LNCaP clone FGC (cell line): ENCODE measurements at regions not wholly inside any gene's neighbourhood (a gene's known extent, or its start where the extent isn't known, plus 50 kb on each side); places are given as distances from the start of the nearest gene placed in this dataset.
A peak's percentile ranks its signal among the peaks of the same experiment; 100 is the strongest.

ENCODE experiments used
- DNase-seq: peaks from one replicate; pipeline ENCODE4 v3.0.0-alpha.2; 2011; ENCODE audit warnings: low read depth
- H3K4me3 ChIP-seq: 2 replicates; pipeline ENCODE4 v1.5.1; 2011; ENCODE audit warnings: mild to moderate bottlenecking, low read depth, low read length, control low read depth
- CTCF ChIP-seq: IDR thresholded peaks from 2 replicates; pipeline ENCODE4 v1.5.1; 2012; ENCODE audit warnings: mild to moderate bottlenecking; ENCODE audit not compliant: control insufficient read depth, insufficient read depth; ENCODE audit errors: extremely low read depth

DNA sequence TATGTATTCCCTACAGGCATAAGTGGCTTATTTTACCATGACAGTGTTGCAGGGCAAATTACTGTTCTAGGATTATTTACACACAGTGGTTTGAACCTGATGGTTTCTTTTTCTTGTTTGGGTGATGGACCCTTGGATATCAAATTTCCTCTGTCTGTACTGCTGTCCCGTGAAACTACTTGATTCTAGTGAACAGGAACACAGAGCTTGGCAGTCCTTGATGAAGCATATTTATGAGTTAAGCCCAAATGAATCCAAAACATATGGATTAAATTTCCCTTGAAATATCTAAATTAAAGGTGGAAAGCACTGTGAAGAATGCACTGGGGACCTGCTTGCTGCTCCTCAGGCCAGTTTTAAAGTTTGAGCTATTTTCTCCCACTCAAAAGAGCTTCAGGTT, 635.3 kb downstream of the INHBA start:
- H3K4me3 ChIP-seq, result no peak overlapping the region
- TF ChIP-seq CTCF, result no peak
- DNase-seq, result no peak

- H3K4me3 ChIP-seq, result no peak overlapping the region
- DNase-seq, result peak; percentile 25
- TF ChIP-seq CTCF, result no peak
These were observed 637.2 kb downstream of the INHBA start for GRCh38 chr7:41065663-41066062.

GRCh38 chr7:41063116-41063515, 639.8 kb downstream of the INHBA start:
- DNase-seq, result no peak
- TF ChIP-seq CTCF, result no peak

GRCh38 chr7:41060796-41061195, 642.1 kb downstream of the INHBA start:
- H3K4me3 ChIP-seq, result no peak overlapping the region
- TF ChIP-seq CTCF, result no peak
- no peak for DNase-seq

More at GRCh38 chr7:41063116-41063515, 639.8 kb downstream of the INHBA start:
- no peak overlapping the region for H3K4me3 ChIP-seq

GRCh38 chr7:41059796-41060195, 643.1 kb downstream of the INHBA start:
- DNase-seq, result no peak
- TF ChIP-seq CTCF, result no peak
- H3K4me3 ChIP-seq, result no peak overlapping the region

- TF ChIP-seq CTCF, result no peak
- H3K4me3 ChIP-seq, result no peak overlapping the region
- DNase-seq, result peak; percentile 66
These were observed 643.7 kb downstream of the INHBA start for GRCh38 chr7:41058986-41059741.
